CD14-positive monocyte (primary cell): ENCODE measurements at regions not wholly inside any gene's neighbourhood (a gene's known extent, or its start where the extent isn't known, plus 50 kb on each side); places are given as distances from the start of the nearest gene placed in this dataset.

Experiments
- DNase-seq, 3 donors: peaks; one replicate each; pipeline ENCODE4 v3.0.0-alpha.2; 2011 to 2022
- H2AFZ ChIP-seq: 2 replicates; pipeline ENCODE4 v1.6.0; 2012; ENCODE audit warnings: mild to moderate bottlenecking, low read depth, low read length, inconsistent platforms; ENCODE audit not compliant: insufficient read depth, poor library complexity, severe bottlenecking
- H3K27ac ChIP-seq, 2 donors: 1 replicate in 1 of 2; 2 replicates in 1 of 2; pipeline ENCODE4 v1.5.1; 2012 to 2013; ENCODE audit warnings: low read length in 2 of 2, control low read depth in 1 of 2, inconsistent platforms in 1 of 2, low read depth in 1 of 2, mild to moderate bottlenecking in 1 of 2
- H3K27me3 ChIP-seq, 2 donors: one replicate each; pipeline versions ENCODE4 v1.6.0 to v1.6.1; 2011 to 2013; ENCODE audit warnings: low read length in 2 of 2; ENCODE audit not compliant: control insufficient read depth in 2 of 2, insufficient read depth in 2 of 2
- H3K36me3 ChIP-seq, 2 donors: replicated peaks in 1 of 2; 1 replicate in 1 of 2; 2 replicates in 1 of 2; pipeline versions ENCODE4 v1.5.1 to v1.6.1; 2012 to 2013; ENCODE audit warnings: low read length in 2 of 2, control low read depth in 1 of 2, inconsistent platforms in 1 of 2, mild to moderate bottlenecking in 1 of 2; ENCODE audit not compliant: insufficient read depth in 2 of 2, control insufficient read depth in 1 of 2
- H3K4me1 ChIP-seq, 2 donors: 1 replicate in 1 of 2; 2 replicates in 1 of 2; pipeline versions ENCODE4 v1.5.1 to v1.6.1; 2012 to 2013; ENCODE audit warnings: low read length in 2 of 2, control low read depth in 1 of 2, inconsistent platforms in 1 of 2, mild to moderate bottlenecking in 1 of 2, moderate library complexity in 1 of 2; ENCODE audit not compliant: insufficient read depth in 2 of 2, control insufficient read depth in 1 of 2
- H3K4me2 ChIP-seq: replicated peaks from 2 replicates; pipeline ENCODE3; 2012; ENCODE audit warnings: low read length, moderate library complexity, mild to moderate bottlenecking; ENCODE audit not compliant: poor library complexity, severe bottlenecking; ENCODE audit errors: extremely low read depth
- H3K4me3 ChIP-seq, 3 experiments: fragments of 200-600 bp in 1 of 3; sonication (generic) in 1 of 3; replicated peaks in 1 of 3; 1 replicate in 2 of 3; 2 replicates in 1 of 3; pipeline ENCODE4 v1.5.1; 2011 to 2013; ENCODE audit warnings: low read length in 3 of 3, mild to moderate bottlenecking in 3 of 3, control low read depth in 2 of 3, low read depth in 2 of 3, inconsistent platforms in 1 of 3, moderate library complexity in 1 of 3
- H3K79me2 ChIP-seq: 2 replicates; pipeline ENCODE4 v1.6.0; 2012; ENCODE audit warnings: mild to moderate bottlenecking, control low read depth, inconsistent platforms, low read length, moderate library complexity; ENCODE audit not compliant: insufficient read depth
- H3K9ac ChIP-seq: 2 replicates; pipeline ENCODE4 v1.6.0; 2017; ENCODE audit warnings: low read length, mild to moderate bottlenecking; ENCODE audit not compliant: insufficient read depth, poor library complexity, severe bottlenecking
- H3K9me3 ChIP-seq, 2 donors: replicated peaks in 1 of 2; 1 replicate in 1 of 2; 2 replicates in 1 of 2; pipeline versions ENCODE4 v1.5.1 to v1.6.1; 2012 to 2013; ENCODE audit warnings: low read length in 2 of 2, control low read depth in 1 of 2; ENCODE audit not compliant: control insufficient read depth in 1 of 2, insufficient read depth in 1 of 2
- H4K20me1 ChIP-seq: 2 replicates; pipeline ENCODE4 v1.6.0; 2012; ENCODE audit warnings: mild to moderate bottlenecking, low read length, control low read depth, moderate library complexity; ENCODE audit not compliant: insufficient read depth
- H3K27ac Mint-ChIP-seq, 7 donors: one replicate each; pipeline ENCODE4 v1.8.0; 2020; ENCODE audit warnings: mild to moderate bottlenecking in 7 of 7, mixed read lengths in 7 of 7, moderate library complexity in 6 of 7, inconsistent platforms in 2 of 7
- H3K27me3 Mint-ChIP-seq, 3 donors: one replicate each; pipeline ENCODE4 v1.8.0; 2021 to 2022; ENCODE audit warnings: low read depth in 3 of 3, mild to moderate bottlenecking in 3 of 3, mixed read lengths in 3 of 3, moderate library complexity in 3 of 3, inconsistent platforms in 1 of 3
- H3K36me3 Mint-ChIP-seq, 2 donors: one replicate each; pipeline ENCODE4 v1.8.0; 2020; ENCODE audit warnings: mixed read lengths in 2 of 2, inconsistent platforms in 1 of 2, mild to moderate bottlenecking in 1 of 2
- H3K4me1 Mint-ChIP-seq: one replicate; pipeline ENCODE4 v1.8.0; 2020; ENCODE audit warnings: mild to moderate bottlenecking, mixed read lengths
- H3K4me3 Mint-ChIP-seq, 2 donors: one replicate each; pipeline ENCODE4 v1.8.0; 2020; ENCODE audit warnings: mild to moderate bottlenecking in 2 of 2, mixed read lengths in 2 of 2, moderate library complexity in 1 of 2
- H3K9me3 Mint-ChIP-seq, 7 donors: one replicate each; pipeline ENCODE4 v1.8.0; 2020 to 2022; ENCODE audit warnings: mixed read lengths in 7 of 7, mild to moderate bottlenecking in 6 of 7, moderate library complexity in 6 of 7, inconsistent platforms in 2 of 7
- CTCF ChIP-seq: fragments of 200-600 bp; IDR thresholded peaks from one replicate; pipeline ENCODE4 v1.8.0; 2022; ENCODE audit warnings: antibody characterized with exemption, mild to moderate bottlenecking
- WGBS: methylation state at CpG from one replicate; pipeline ENCODE4 v1.1.5; 2013; ENCODE audit warnings: missing lambda C conversion rate; ENCODE audit not compliant: insufficient coverage; 5-methylcytosine and 5-hydroxymethylcytosine counted together
- intact Hi-C, 2 donors: fragments of 100-400 bp; cut with micrococcal nuclease; formaldehyde crosslinking; loops; one replicate each; pipeline versions ENCODE4 v1.15.0 to v1.15.1; 2023

- Histone ChIP-seq H3K4me2 (no peak overlapping the region), H3K79me2 (no peaks in the 10 kb centered on the region), H3K27ac (no peak overlapping the region), H4K20me1 (no peaks in the 10 kb centered on the region), H3K9ac (no peak overlapping the region), H3K4me3 (no peak overlapping the region), H3K9me3 (peaks cover 2 to 3% of the 10 kb centered on the region in 2 donors), H3K36me3 (no peaks in the 10 kb centered on the region), H3K4me1 (no peaks in the 10 kb centered on the region), H3K27me3 (no peaks in the 10 kb centered on the region), H2AFZ (no peak overlapping the region)
- WGBS: 94% methylated on average over 4 of the region's 12 CpGs
- Mint-ChIP-seq H3K4me3 (no peak overlapping the region), H3K9me3 (peaks cover 0 to 15% (median 1%) of the 10 kb centered on the region in 7 donors), H3K27me3 (peaks cover 2 to 6% (median 6%) of the 10 kb centered on the region in 3 donors), H3K4me1 (no peaks in the 10 kb centered on the region), H3K27ac (no peak overlapping the region), H3K36me3 (no peaks in the 10 kb centered on the region)
- intact Hi-C loops: no loop called here
- no peak for DNase-seq
- no peak for TF ChIP-seq CTCF
These were observed 1476.5 kb downstream of the TBC1D22A start for GRCh38 chr22:48238966-48239365.

GRCh38 chr22:48238284-48238915, 1476.0 kb downstream of the TBC1D22A start:
- Histone ChIP-seq H3K9ac (no peak overlapping the region), H3K27ac (no peak overlapping the region), H4K20me1 (no peaks in the 10 kb centered on the region), H2AFZ (no peak overlapping the region), H3K4me3 (no peak overlapping the region), H3K36me3 (no peaks in the 10 kb centered on the region), H3K9me3 (peaks cover 3 to 6% of the 10 kb centered on the region in 2 donors), H3K27me3 (no peaks in the 10 kb centered on the region), H3K4me2 (no peak overlapping the region), H3K4me1 (no peaks in the 10 kb centered on the region), H3K79me2 (no peaks in the 10 kb centered on the region)
- WGBS: 73% methylated on average over 8 of the region's 9 CpGs
- H3K4me3 Mint-ChIP-seq: no peak overlapping the region
- no peak for DNase-seq
- intact Hi-C loops: no loop called here
- H3K27me3 Mint-ChIP-seq: peaks cover 1 to 6% (median 6%) of the 10 kb centered on the region in 3 donors
- peak overlapping the region in 1 of 7 donors; percentile 26 for H3K27ac Mint-ChIP-seq
- TF ChIP-seq CTCF: no peak
- peaks cover 0 to 17% (median 3%) of the 10 kb centered on the region in 7 donors for H3K9me3 Mint-ChIP-seq
- no peaks in the 10 kb centered on the region for H3K4me1 Mint-ChIP-seq
- H3K36me3 Mint-ChIP-seq: no peaks in the 10 kb centered on the region
